Suprapubic skin (tissue), 3 donors: ENCODE measurements at regions not wholly inside any gene's neighbourhood (a gene's known extent, or its start where the extent isn't known, plus 50 kb on each side); places are given as distances from the start of the nearest gene placed in this dataset.

Experiments used
- EP300 ChIP-seq: sonication (generic); formaldehyde crosslinking; IDR thresholded peaks from one replicate; pipeline ENCODE4 v1.6.1; 2017; ENCODE audit warnings: antibody characterized with exemption
- TF ChIP-seq, protein P1 (sequence below), 2 donors: fragments of 200-600 bp in 1 of 2; fragments of 450-650 bp in 1 of 2; sonication (generic) in 1 of 2; IDR thresholded peaks; one replicate each; pipeline ENCODE4 v1.5.1; 2016 to 2019; ENCODE audit warnings: antibody characterized with exemption in 2 of 2, mild to moderate bottlenecking in 1 of 2, moderate library complexity in 1 of 2

DNA sequence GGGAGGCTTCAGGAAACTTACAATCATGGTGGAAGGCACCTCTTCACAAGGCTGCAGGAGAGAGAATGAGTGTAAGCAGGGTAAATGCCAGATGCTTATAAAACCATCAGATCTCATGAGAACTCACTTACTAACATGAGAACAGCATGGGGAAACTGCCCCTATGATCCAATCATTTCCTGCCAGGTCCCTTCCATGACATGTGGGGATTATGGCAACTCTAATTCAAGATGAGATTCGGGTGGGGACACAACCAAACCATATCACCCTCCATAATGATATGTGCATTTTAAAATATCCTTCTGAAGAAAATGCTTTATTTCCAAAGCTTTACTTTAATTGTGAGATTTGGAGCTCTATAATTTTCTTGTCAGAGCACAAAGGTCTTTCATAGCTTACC lies 154.1 kb upstream of the CENPW start:
- no peak for TF ChIP-seq EP300
- TF ChIP-seq, protein P1, sequence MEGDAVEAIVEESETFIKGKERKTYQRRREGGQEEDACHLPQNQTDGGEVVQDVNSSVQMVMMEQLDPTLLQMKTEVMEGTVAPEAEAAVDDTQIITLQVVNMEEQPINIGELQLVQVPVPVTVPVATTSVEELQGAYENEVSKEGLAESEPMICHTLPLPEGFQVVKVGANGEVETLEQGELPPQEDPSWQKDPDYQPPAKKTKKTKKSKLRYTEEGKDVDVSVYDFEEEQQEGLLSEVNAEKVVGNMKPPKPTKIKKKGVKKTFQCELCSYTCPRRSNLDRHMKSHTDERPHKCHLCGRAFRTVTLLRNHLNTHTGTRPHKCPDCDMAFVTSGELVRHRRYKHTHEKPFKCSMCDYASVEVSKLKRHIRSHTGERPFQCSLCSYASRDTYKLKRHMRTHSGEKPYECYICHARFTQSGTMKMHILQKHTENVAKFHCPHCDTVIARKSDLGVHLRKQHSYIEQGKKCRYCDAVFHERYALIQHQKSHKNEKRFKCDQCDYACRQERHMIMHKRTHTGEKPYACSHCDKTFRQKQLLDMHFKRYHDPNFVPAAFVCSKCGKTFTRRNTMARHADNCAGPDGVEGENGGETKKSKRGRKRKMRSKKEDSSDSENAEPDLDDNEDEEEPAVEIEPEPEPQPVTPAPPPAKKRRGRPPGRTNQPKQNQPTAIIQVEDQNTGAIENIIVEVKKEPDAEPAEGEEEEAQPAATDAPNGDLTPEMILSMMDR (IDR thresholded peaks at IDR 0.05), result no peak
